Omental fat pad (tissue), 3 donors: ENCODE measurements at regions not wholly inside any gene's neighbourhood (a gene's known extent, or its start where the extent isn't known, plus 50 kb on each side); places are given as distances from the start of the nearest gene placed in this dataset.

Experiments
- ATAC-seq: fragments of 150-250 bp; one replicate; pipeline ENCODE4 v1.9.1; 2016; ENCODE audit warnings: mild to moderate bottlenecking, moderate library complexity; ENCODE audit not compliant: low FRiP score
- DNase-seq: peaks from one replicate; pipeline ENCODE4 v3.0.0-alpha.2; 2019; ENCODE audit warnings: low spot score
- TF ChIP-seq, protein P1 (sequence below), 3 donors: fragments of 450-650 bp; IDR thresholded peaks; one replicate each; pipeline ENCODE4 v1.5.1; 2016 to 2017; ENCODE audit warnings: antibody characterized with exemption in 3 of 3, mild to moderate bottlenecking in 3 of 3, moderate library complexity in 2 of 3

DNA sequence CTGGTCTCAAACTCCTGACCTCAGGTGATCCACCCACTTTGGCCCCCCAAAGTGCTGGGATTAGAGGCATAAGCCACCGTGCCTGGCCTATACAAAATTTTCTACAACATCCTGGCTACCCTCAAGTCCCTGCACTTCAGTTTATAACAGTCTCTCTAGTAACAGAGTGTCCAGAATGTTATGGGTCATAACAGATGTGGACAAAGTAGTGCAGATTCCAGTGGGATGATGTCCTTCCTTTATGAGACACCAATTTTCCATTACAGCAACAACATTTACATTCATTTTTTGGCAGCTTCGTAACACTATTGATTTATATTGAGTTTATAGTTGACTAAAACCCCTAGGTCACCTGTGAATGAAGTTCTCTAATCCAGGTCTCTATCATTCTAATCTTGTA is 429.4 kb upstream of the PTBP2 start:
- ATAC-seq: no peak
- no peak for DNase-seq
- TF ChIP-seq, protein P1, sequence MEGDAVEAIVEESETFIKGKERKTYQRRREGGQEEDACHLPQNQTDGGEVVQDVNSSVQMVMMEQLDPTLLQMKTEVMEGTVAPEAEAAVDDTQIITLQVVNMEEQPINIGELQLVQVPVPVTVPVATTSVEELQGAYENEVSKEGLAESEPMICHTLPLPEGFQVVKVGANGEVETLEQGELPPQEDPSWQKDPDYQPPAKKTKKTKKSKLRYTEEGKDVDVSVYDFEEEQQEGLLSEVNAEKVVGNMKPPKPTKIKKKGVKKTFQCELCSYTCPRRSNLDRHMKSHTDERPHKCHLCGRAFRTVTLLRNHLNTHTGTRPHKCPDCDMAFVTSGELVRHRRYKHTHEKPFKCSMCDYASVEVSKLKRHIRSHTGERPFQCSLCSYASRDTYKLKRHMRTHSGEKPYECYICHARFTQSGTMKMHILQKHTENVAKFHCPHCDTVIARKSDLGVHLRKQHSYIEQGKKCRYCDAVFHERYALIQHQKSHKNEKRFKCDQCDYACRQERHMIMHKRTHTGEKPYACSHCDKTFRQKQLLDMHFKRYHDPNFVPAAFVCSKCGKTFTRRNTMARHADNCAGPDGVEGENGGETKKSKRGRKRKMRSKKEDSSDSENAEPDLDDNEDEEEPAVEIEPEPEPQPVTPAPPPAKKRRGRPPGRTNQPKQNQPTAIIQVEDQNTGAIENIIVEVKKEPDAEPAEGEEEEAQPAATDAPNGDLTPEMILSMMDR (IDR thresholded peaks at IDR 0.05): no peak

DNA sequence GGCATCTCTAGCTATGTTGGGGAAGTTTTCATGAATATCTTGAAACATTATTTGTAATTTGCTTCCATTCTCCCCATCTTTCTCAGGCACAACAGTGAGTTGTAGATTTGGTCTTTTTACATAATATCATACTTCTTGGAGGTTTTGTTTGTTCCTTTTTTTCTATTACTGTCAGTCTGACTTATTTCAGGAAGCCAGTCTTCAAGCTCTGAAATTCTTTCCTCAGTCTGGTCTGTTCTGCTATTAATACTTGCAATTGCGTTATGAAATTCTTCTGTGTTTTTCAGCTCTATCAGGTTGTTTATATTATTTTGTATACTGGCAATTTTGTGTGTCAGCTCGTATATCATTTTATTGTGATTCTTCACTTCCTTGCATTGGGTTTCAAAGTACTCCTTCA is 424.6 kb upstream of the PTBP2 start:
- TF ChIP-seq, protein P1 (IDR thresholded peaks at IDR 0.05): no peak
- ATAC-seq: no peak
- no peak for DNase-seq

GRCh38 chr1:96306809-96307560 is 414.6 kb upstream of the PTBP2 start:
- ATAC-seq (peak; percentile 28), DNase-seq (no peak)
- TF ChIP-seq, protein P1 (IDR thresholded peaks at IDR 0.05): no peak

DNA sequence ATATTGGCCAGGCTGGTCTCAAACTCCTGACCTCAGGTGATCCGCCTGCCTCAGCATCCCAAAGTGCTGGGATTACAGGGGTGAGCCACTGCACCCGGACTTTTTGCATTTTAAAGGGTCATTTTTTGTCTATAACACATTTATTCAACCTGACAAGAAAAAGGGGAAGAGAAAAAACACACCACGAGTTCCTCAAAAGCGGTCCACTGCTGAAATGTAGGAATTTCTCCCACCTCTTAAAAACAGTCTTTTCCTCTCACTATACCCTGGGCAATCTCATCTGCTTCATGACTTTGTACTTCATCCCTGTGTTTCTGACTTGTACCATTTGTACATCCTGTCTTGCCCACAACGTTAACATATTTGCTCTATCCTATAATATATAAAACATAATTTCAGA is 413.3 kb upstream of the PTBP2 start:
- DNase-seq (no peak), ATAC-seq (no peak)
- TF ChIP-seq, protein P1 (IDR thresholded peaks at IDR 0.05): no peak

GRCh38 chr1:96309783-96310182 is 411.8 kb upstream of the PTBP2 start:
- DNase-seq: no peak
- ATAC-seq: peak; percentile 77
- TF ChIP-seq, protein P1 (IDR thresholded peaks at IDR 0.05): no peak

DNA sequence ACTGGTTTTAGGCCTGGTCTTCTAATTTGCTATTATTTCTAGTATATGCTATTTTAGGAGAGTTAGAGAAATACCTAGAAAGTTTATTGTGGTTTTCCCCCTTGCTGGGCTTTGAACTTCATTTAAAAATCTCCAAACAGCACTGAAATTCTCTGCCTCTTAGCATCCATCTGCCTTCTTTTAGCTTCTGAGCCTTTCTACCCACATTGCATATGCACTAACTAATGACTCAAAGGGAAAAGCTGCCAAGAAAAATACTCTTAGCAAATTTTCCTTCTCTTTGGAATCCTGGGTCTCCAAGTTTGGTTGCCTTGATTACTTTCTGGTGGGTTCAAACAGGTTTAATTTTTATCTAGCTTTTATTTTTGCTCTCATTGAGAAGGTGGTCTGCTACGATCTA is 408.4 kb upstream of the PTBP2 start:
- ATAC-seq (no peak), DNase-seq (no peak)
- TF ChIP-seq, protein P1 (IDR thresholded peaks at IDR 0.05): no peak

GRCh38 chr1:96329121-96329520 is 392.5 kb upstream of the PTBP2 start:
- TF ChIP-seq, protein P1 (IDR thresholded peaks at IDR 0.05): no peak
- ATAC-seq (no peak), DNase-seq (no peak)
